K562 (cell line): ENCODE measurements at regions not wholly inside any gene's neighbourhood (a gene's known extent, or its start where the extent isn't known, plus 50 kb on each side); places are given as distances from the start of the nearest gene placed in this dataset.

Experiments used
- ATF3 ChIP-seq, 2 experiments: fragments of 450-650 bp in 1 of 2; sonication (generic) in 1 of 2; formaldehyde crosslinking in 1 of 2; IDR thresholded peaks in 1 of 2; conservative IDR thresholded peaks in 1 of 2; 2 replicates each; pipeline versions ENCODE4 v1.6.1 to v1.8.1; 2016 to 2023; ENCODE audit warnings: mild to moderate bottlenecking in 2 of 2, moderate library complexity in 2 of 2, inconsistent platforms in 1 of 2, missing genetic modification reagents in 1 of 2
- ATF7 ChIP-seq: fragments of 450-650 bp; IDR thresholded peaks from 2 replicates; pipeline ENCODE4 v1.7.1; 2014; ENCODE audit warnings: mild to moderate bottlenecking, moderate library complexity
- CHD7 ChIP-seq: fragments of 200-600 bp; sonication (generic); IDR thresholded peaks from one replicate; pipeline ENCODE4 v1.6.1; 2012; ENCODE audit warnings: mild to moderate bottlenecking, low read depth, low read length, inconsistent platforms

GRCh38 chr16:7183768-7184167 lies 148.9 kb upstream of the RBFOX1 start (continued):
- TF ChIP-seq CHD7: no peak
- peak; percentile 32; the same call in 1 of the 2 replicates for TF ChIP-seq ATF7
- peak; percentile 60 for TF ChIP-seq ATF3 (IDR thresholded peaks at IDR 0.05)
- no peak for TF ChIP-seq ATF3 (CRISPR knock-in tag; conservative IDR thresholded peaks at IDR 0.05)
